SH-SY5Y (cell line): ENCODE measurements at regions not wholly inside any gene's neighbourhood (a gene's known extent, or its start where the extent isn't known, plus 50 kb on each side); places are given as distances from the start of the nearest gene placed in this dataset.

Experiments used
- GATA2 ChIP-seq: IDR thresholded peaks from 2 replicates; pipeline ENCODE4 v1.6.1; 2011; ENCODE audit warnings: mild to moderate bottlenecking, low read depth, low read length
- GATA3 ChIP-seq: IDR thresholded peaks from 2 replicates; pipeline ENCODE4 v1.6.1; 2011; ENCODE audit warnings: low read depth, mild to moderate bottlenecking, low read length, moderate library complexity

- TF ChIP-seq GATA3, result no peak
- TF ChIP-seq GATA2, result no peak
Measured at GRCh38 chr5:110345623-110346022, 380.8 kb downstream of the TMEM232 start.
